ENCODE measurements at regions not wholly inside any gene's neighbourhood (a gene's known extent, or its start where the extent isn't known, plus 50 kb on each side); places are given as distances from the start of the nearest gene placed in this dataset.
"Not testable (repeated sequence)": the region's sequence is repeated elsewhere in the genome, so short reads cannot be mapped to it uniquely, and the experiment has no call there.

DNA sequence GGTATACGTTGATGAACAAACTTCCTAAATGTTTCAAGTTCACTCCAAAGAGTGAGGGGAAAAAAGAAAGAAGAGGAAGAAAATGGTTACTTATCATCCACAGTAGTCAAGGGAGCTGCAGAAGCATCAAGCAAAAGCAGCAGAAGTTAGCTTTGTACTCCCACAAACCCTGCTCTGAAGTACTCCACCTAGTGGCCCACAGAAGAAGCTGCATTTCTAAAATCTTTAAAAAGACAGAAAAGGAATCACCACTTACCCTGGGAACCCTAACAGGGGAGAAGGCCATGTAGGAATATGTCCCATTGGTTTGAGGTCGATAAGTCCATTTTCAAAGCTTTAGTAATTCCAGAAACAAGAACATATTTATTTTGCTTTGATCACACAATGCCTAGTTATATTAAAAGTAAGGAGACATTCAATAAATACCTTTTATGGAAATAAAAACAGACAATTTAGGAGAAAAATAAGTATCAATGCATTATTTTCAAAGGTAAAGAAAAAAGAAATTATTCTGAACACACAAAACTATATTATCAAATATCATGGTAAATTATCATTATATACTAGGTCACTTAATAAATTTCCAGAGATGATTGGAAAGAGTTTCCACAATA lies 900.5 kb upstream of the DEFB115 start:
- H3K36me3 Mint-ChIP-seq (ENCODE audit: low read depth); DNase-seq; H3K27me3 Mint-ChIP-seq; POLR2A ChIA-PET; H3K4me3 Mint-ChIP-seq; H3K4me1 Mint-ChIP-seq (ENCODE audit: low read depth); H3K9me3 Mint-ChIP-seq; CTCF ChIA-PET; H3K27ac Mint-ChIP-seq; intact Hi-C loops (cut with micrococcal nuclease); ATAC-seq: not testable (repeated sequence)
- peak; percentile 61 for TF ChIP-seq CTCF (IDR thresholded peaks at IDR 0.05)

DNA sequence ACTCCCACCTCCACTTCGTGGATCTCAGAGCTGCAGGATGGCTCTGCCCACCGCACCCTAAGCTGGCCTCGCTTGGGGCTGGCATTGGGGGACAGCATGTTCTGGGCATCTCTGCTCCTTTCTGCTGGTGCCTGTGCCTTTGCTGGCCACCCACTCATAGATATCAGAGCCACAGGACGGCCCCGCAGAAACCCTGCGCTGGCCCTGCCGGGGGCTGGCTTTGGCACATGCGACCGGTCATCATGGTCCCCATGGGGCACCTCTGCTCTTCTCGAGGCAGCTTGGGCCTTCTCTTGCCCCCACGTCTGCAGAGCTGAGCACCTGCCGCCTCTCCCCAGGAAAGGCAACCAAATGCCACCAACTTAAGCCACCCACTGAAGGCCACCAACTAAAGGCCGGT lies 895.7 kb upstream of the DEFB115 start:
- H3K4me1 Mint-ChIP-seq (ENCODE audit: low read depth); ATAC-seq; POLR2A ChIA-PET; CTCF ChIA-PET; H3K9me3 Mint-ChIP-seq; H3K36me3 Mint-ChIP-seq (ENCODE audit: low read depth); H3K27ac Mint-ChIP-seq; H3K4me3 Mint-ChIP-seq; DNase-seq; H3K27me3 Mint-ChIP-seq; intact Hi-C loops (cut with micrococcal nuclease): not testable (repeated sequence)

DNA sequence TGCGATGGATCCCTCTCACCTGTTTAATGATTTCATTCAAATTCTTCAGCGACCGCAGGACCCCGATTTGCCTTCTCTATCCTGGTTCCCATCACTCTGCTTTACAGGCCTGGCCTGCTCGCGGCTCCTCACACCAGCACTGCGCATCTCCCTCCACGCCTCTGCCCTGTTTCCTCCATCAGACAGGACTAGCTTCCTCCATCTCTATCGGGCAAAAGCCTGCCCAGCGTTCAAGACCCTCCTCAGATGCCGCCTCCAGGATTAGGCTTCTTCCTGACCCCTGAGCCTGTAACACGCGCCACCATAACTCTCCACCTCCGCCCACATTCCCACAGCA lies 881.1 kb upstream of the DEFB115 start:
- Mint-ChIP-seq H3K4me3 (peak overlapping the region; percentile 90), H3K36me3 (ENCODE audit: low read depth) (peaks cover 14% of the 10 kb centered on the region), H3K27ac (peak overlapping the region; percentile 91), H3K4me1 (ENCODE audit: low read depth) (peaks cover 26% of the 10 kb centered on the region)
- intact Hi-C loops (cut with micrococcal nuclease); H3K9me3 Mint-ChIP-seq; DNase-seq; POLR2A ChIA-PET; ATAC-seq; CTCF ChIA-PET; H3K27me3 Mint-ChIP-seq: not testable (repeated sequence)

- CTCF ChIA-PET, result no interaction called here
- peaks cover 31% of the 10 kb centered on the region for H3K4me1 Mint-ChIP-seq (ENCODE audit: low read depth)
- peaks cover 6% of the 10 kb centered on the region for H3K9me3 Mint-ChIP-seq
- H3K27ac Mint-ChIP-seq, result peak overlapping the region; percentile 91
- peak; percentile 64 for TF ChIP-seq CTCF (IDR thresholded peaks at IDR 0.05)
- no peaks in the 10 kb centered on the region for H3K27me3 Mint-ChIP-seq
- H3K36me3 Mint-ChIP-seq (ENCODE audit: low read depth), result peaks cover 14% of the 10 kb centered on the region
- H3K4me3 Mint-ChIP-seq, result peak overlapping the region; percentile 90
- DNase-seq, result peak; percentile 91
- POLR2A ChIA-PET, result no interaction called here
- peak; percentile 94 for ATAC-seq
- intact Hi-C loops (cut with micrococcal nuclease), result no loop called here
Measured at GRCh38 chr20:30376767-30377658, 880.5 kb upstream of the DEFB115 start.

DNA sequence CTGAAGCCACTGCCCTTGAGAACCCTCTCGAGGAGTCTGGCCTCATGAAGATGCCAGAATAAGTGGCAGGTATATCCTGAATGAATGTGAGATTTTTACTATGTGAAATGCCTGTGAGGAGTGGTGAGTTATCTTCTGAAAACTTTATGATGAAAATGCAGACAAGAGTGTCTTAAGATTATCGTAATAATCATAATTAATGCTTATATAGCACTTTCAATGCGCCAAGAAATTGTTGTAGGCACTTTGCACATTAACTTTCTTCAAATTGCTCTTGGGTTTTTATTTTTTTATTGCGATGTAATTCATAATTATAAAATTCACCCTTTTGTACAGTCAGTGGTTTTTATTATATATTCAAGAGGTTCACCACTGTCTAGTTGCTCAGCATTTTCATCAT lies 879.1 kb upstream of the DEFB115 start:
- Mint-ChIP-seq H3K4me1 (ENCODE audit: low read depth) (peaks cover 34% of the 10 kb centered on the region), H3K36me3 (ENCODE audit: low read depth) (peaks cover 16% of the 10 kb centered on the region), H3K27ac (peak overlapping the region; percentile 91), H3K4me3 (peak overlapping the region; percentile 90)
- ATAC-seq; H3K27me3 Mint-ChIP-seq; POLR2A ChIA-PET; CTCF ChIA-PET; intact Hi-C loops (cut with micrococcal nuclease); H3K9me3 Mint-ChIP-seq; DNase-seq: not testable (repeated sequence)

DNA sequence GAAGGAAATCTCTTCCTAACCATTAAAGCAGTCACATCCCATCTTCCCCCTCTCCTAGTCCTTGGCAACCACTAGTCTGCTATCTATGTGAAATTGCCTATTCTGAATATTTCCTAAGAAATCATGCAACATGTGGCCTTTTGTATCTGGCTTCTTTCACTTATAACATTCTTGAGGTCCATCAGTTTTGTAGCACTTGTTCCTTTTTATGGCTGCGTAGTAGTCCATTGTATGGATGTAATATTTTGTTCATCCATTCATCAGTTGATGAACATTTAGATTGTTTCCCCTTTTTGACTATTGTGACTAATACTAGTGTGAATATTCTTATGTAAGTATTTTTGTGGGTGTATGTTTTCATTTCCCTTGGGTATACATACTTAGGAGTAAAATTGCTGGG lies 878.7 kb upstream of the DEFB115 start:
- H3K36me3 Mint-ChIP-seq (ENCODE audit: low read depth), result peaks cover 16% of the 10 kb centered on the region
- H3K4me3 Mint-ChIP-seq, result peak overlapping the region; percentile 90
- H3K27ac Mint-ChIP-seq; DNase-seq; POLR2A ChIA-PET; CTCF ChIA-PET; H3K9me3 Mint-ChIP-seq; H3K27me3 Mint-ChIP-seq; ATAC-seq; intact Hi-C loops (cut with micrococcal nuclease): not testable (repeated sequence)
- H3K4me1 Mint-ChIP-seq (ENCODE audit: low read depth), result peaks cover 38% of the 10 kb centered on the region

DNA sequence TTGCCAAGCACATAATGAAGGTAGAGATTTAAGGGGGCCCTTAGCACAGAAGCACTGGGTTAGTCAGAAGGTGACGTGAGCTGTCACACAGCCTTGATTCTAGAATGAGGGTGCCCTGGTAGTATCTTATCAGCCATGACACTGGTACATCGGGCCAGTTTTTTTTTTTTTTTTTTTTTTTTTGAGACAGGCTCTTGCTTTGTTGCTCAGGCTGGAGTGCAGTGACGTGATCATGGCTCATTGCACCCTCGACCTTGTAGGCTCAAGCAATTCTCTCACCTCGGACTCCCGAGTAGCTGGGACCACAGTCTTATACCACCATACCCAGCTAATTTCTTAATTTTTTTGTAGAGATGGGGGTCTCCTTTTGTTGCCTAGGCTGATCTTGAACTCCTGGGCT lies 872.6 kb upstream of the DEFB115 start:
- intact Hi-C loops (cut with micrococcal nuclease); H3K4me3 Mint-ChIP-seq; H3K27me3 Mint-ChIP-seq; ATAC-seq; DNase-seq; H3K27ac Mint-ChIP-seq; POLR2A ChIA-PET; H3K9me3 Mint-ChIP-seq; CTCF ChIA-PET: not testable (repeated sequence)
- H3K4me1 Mint-ChIP-seq (ENCODE audit: low read depth), result peaks cover 32% of the 10 kb centered on the region
- peaks cover 23% of the 10 kb centered on the region for H3K36me3 Mint-ChIP-seq (ENCODE audit: low read depth)

GRCh38 chr20:30386099-30386498 lies 871.4 kb upstream of the DEFB115 start:
- H3K4me3 Mint-ChIP-seq; ATAC-seq; DNase-seq; H3K27ac Mint-ChIP-seq; intact Hi-C loops (cut with micrococcal nuclease); H3K27me3 Mint-ChIP-seq; H3K9me3 Mint-ChIP-seq; POLR2A ChIA-PET; CTCF ChIA-PET: not testable (repeated sequence)
- Mint-ChIP-seq H3K4me1 (ENCODE audit: low read depth) (peaks cover 29% of the 10 kb centered on the region), H3K36me3 (ENCODE audit: low read depth) (peaks cover 19% of the 10 kb centered on the region)

DNA sequence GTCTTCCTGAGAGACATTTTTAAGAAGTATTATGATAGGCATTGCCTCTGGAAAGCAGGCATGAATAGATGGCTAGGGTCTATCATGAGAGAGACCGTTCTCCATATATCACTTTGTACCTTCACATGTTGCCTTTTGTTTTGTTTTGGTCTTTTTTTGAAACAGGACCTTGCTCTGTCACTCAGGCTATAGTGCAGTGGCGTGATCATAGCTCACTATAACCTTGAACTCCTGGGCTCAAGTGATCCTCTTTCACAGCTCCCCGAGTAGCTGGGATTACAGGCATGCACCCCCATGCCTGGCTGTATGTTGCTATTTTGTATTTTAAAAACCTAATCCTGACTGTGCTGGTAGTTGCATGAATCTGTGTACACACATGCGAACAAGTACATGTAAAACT lies 869.6 kb upstream of the DEFB115 start:
- CTCF ChIA-PET; H3K27ac Mint-ChIP-seq; POLR2A ChIA-PET; H3K27me3 Mint-ChIP-seq; ATAC-seq; intact Hi-C loops (cut with micrococcal nuclease); DNase-seq; H3K9me3 Mint-ChIP-seq; H3K4me3 Mint-ChIP-seq: not testable (repeated sequence)
- peaks cover 18% of the 10 kb centered on the region for H3K4me1 Mint-ChIP-seq (ENCODE audit: low read depth)
- H3K36me3 Mint-ChIP-seq (ENCODE audit: low read depth), result peaks cover 19% of the 10 kb centered on the region

- DNase-seq; H3K4me1 Mint-ChIP-seq (ENCODE audit: low read depth); intact Hi-C loops (cut with micrococcal nuclease); H3K27ac Mint-ChIP-seq; H3K9me3 Mint-ChIP-seq; CTCF ChIA-PET; H3K4me3 Mint-ChIP-seq; H3K27me3 Mint-ChIP-seq; ATAC-seq; POLR2A ChIA-PET: not testable (repeated sequence)
- peaks cover 26% of the 10 kb centered on the region for H3K36me3 Mint-ChIP-seq (ENCODE audit: low read depth)
Measured at GRCh38 chr20:30393523-30393922, 863.9 kb upstream of the DEFB115 start.

Data from activated CD8-positive, alpha-beta T cell treated with anti-CD3 and anti-CD28 coated beads for 36 hours (primary cell).